ENCODE measurements at regions not wholly inside any gene's neighbourhood (a gene's known extent, or its start where the extent isn't known, plus 50 kb on each side); places are given as distances from the start of the nearest gene placed in this dataset.
A peak's percentile ranks its signal among the peaks of the same experiment; 100 is the strongest.
"Not testable (repeated sequence)": the region's sequence is repeated elsewhere in the genome, so short reads cannot be mapped to it uniquely, and the experiment has no call there.

DNA sequence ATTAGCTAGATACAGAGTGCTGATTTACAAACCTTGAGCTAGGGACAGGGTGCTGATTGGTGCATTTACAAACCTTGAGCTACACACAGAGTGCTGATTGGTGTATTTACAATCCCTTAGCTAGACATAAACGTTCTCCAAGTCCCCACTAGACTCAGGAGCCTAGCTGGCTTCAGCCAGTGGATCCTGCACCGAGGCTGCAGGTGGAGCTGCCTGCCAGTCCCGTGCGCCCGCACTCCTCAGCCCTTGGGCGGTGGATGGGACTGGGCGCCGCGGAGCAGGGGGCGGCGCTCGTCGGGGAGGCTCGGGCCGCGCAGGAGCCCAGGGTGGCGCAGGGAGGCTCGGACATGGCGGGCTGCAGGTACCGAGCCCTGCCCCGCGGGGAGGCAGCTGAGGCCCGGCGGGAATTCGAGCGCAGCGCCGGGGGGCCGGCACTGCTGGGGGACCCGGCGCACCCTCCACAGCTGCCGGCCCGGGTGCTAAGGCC is 157.7 kb downstream of the BRD1 start:
- not testable (repeated sequence) for H3K36me3 ChIP-seq (replicated peaks in 1 of 2; ENCODE audit: control insufficient read depth in 2 of 2, insufficient read depth in 2 of 2, low read length in 2 of 2); H3K4ac ChIP-seq (ENCODE audit: low read length); H2AFZ ChIP-seq (ENCODE audit: low read length); H3K14ac ChIP-seq (ENCODE audit: low read length); H3K79me1 ChIP-seq (ENCODE audit: low read depth, low read length); H3K4me1 ChIP-seq (ENCODE audit: control insufficient read depth in 2 of 2, insufficient read depth in 1 of 2, low read depth in 1 of 2, low read length in 2 of 2); H2BK15ac ChIP-seq (ENCODE audit: low read length); H2BK5ac ChIP-seq (ENCODE audit: low read length); DNase-seq (ENCODE audit: low spot score); H3K23ac ChIP-seq (ENCODE audit: low read depth, low read length, poor library complexity); H2BK12ac ChIP-seq (ENCODE audit: low read length); H3K18ac ChIP-seq (ENCODE audit: low read length); H3K27ac ChIP-seq (replicated peaks; ENCODE audit: low read length); H4K8ac ChIP-seq (ENCODE audit: low read depth, low read length); H4K91ac ChIP-seq (ENCODE audit: low read depth, low read length, poor library complexity); H2BK120ac ChIP-seq (ENCODE audit: low read depth, low read length); H2AK5ac ChIP-seq (ENCODE audit: low read depth, low read length)
- Histone ChIP-seq H3K27me3 (ENCODE audit: control insufficient read depth in 3 of 3, insufficient read depth in 3 of 3, low read depth in 1 of 3, low read length in 3 of 3) (peaks cover 7 to 49% (median 36%) of the 10 kb centered on the region in 3 experiments), H3K4me3 (ENCODE audit: low read length in 2 of 2) (peak overlapping the region in 1 of 2 donors; percentile 77), H3K9me3 (replicated peaks in 1 of 2; ENCODE audit: control insufficient read depth in 2 of 2, insufficient read depth in 1 of 2, low read depth in 1 of 2, low read length in 2 of 2) (peaks cover 0 to 12% of the 10 kb centered on the region in 2 donors), H3K9ac (ENCODE audit: low read depth, low read length, poor library complexity) (peak overlapping the region; percentile 86), H3K4me2 (ENCODE audit: insufficient read depth, low read length, poor library complexity, severe bottlenecking) (peak overlapping the region; percentile 86)
- no CpG with 5 or more reads among the region's 33 CpGs for WGBS, 2 donors (ENCODE audit: extremely low coverage in 2 of 2, insufficient read length in 2 of 2, insufficient replicate concordance in 1 of 2)

DNA sequence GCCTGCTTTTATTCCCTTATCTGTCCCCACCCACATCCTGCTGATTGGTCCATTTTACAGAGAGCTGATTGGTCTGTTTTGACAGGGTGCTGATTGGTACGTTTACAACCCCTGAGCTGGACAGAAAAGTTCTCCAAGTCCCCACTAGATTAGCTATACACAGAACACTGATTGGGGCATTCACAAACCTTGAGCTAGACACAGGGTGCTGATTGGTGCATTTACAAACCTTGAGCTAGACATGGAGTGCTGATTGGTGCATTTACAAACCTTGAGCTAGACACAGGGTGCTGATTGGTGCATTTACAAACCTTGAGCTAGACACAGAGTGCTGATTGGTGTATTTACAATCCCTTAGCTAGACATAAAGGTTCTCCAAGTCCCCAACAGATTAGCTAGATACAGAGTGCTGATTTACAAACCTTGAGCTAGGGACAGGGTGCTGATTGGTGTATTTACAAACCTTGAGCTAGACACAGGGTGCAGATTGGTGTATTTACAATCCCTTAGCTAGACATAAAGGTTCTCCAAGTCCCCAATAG is 158.2 kb downstream of the BRD1 start:
- H3K4me1 ChIP-seq (ENCODE audit: control insufficient read depth in 2 of 2, insufficient read depth in 1 of 2, low read depth in 1 of 2, low read length in 2 of 2), result peaks cover 0 to 12% of the 10 kb centered on the region in 2 donors
- not testable (repeated sequence) for H2AFZ ChIP-seq (ENCODE audit: low read length); H3K4me2 ChIP-seq (ENCODE audit: insufficient read depth, low read length, poor library complexity, severe bottlenecking); DNase-seq (ENCODE audit: low spot score); H2BK120ac ChIP-seq (ENCODE audit: low read depth, low read length); H3K18ac ChIP-seq (ENCODE audit: low read length); H3K14ac ChIP-seq (ENCODE audit: low read length); H2BK12ac ChIP-seq (ENCODE audit: low read length); H3K4me3 ChIP-seq (ENCODE audit: low read length in 2 of 2); H3K23ac ChIP-seq (ENCODE audit: low read depth, low read length, poor library complexity); H3K4ac ChIP-seq (ENCODE audit: low read length); H2AK5ac ChIP-seq (ENCODE audit: low read depth, low read length); H3K9ac ChIP-seq (ENCODE audit: low read depth, low read length, poor library complexity); H2BK5ac ChIP-seq (ENCODE audit: low read length); H4K8ac ChIP-seq (ENCODE audit: low read depth, low read length); H3K36me3 ChIP-seq (replicated peaks in 1 of 2; ENCODE audit: control insufficient read depth in 2 of 2, insufficient read depth in 2 of 2, low read length in 2 of 2); H3K79me1 ChIP-seq (ENCODE audit: low read depth, low read length); H4K91ac ChIP-seq (ENCODE audit: low read depth, low read length, poor library complexity); H2BK15ac ChIP-seq (ENCODE audit: low read length); H3K27ac ChIP-seq (replicated peaks; ENCODE audit: low read length)
- peaks cover 7 to 49% (median 36%) of the 10 kb centered on the region in 3 experiments for H3K27me3 ChIP-seq (ENCODE audit: control insufficient read depth in 3 of 3, insufficient read depth in 3 of 3, low read depth in 1 of 3, low read length in 3 of 3)
- peaks cover 0 to 12% of the 10 kb centered on the region in 2 donors for H3K9me3 ChIP-seq (replicated peaks in 1 of 2; ENCODE audit: control insufficient read depth in 2 of 2, insufficient read depth in 1 of 2, low read depth in 1 of 2, low read length in 2 of 2)
- no CpG with 5 or more reads among the region's 1 CpG for WGBS, 2 donors (ENCODE audit: extremely low coverage in 2 of 2, insufficient read length in 2 of 2, insufficient replicate concordance in 1 of 2)

DNA sequence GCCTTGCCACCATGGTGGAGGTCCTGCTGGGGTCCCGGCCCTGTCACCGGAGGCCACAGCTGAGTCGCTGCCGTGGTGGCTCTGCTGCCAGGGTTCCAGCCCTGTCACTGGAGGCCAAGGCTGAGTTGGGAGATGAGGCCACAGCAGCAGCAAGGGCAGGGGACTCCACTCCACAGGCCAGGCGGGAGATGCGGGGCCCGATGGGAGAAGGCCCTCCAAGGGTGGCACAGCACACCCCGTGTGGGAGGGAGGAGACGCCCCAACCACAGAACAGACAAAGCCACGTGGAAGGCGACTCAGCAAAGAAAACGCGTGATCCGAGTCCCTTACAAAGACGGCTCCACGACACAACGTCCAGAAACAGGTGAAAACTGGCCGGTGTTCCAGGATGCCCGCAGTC is 159.3 kb downstream of the BRD1 start:
- Histone ChIP-seq H2BK12ac (ENCODE audit: low read length) (no peak overlapping the region), H3K27me3 (ENCODE audit: control insufficient read depth in 3 of 3, insufficient read depth in 3 of 3, low read depth in 1 of 3, low read length in 3 of 3) (peaks cover 7 to 49% (median 36%) of the 10 kb centered on the region in 3 experiments), H3K4me3 (ENCODE audit: low read length in 2 of 2) (no peak overlapping the region)

DNA sequence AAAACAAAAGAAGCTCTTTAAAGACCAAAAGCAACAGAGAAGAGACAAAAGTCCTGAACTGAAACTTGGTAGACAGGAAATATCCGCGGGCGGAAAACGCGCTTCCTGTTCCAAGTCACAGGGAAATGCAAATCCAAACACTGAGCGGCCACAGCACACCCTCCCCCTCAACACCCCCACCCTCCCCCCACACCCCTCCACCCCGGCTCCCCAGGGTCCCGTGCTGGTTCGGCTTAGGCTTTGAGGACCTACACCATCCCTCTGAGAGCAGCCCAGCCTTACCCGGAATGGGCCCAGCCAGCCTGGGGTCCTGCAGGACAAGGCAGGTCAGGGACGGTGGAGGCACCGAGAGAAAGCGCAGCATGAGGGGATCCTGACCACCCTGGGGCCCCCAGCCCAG is 160.4 kb downstream of the BRD1 start:
- Histone ChIP-seq H3K36me3 (replicated peaks in 1 of 2; ENCODE audit: control insufficient read depth in 2 of 2, insufficient read depth in 2 of 2, low read length in 2 of 2) (no peaks in the 10 kb centered on the region), H3K14ac (ENCODE audit: low read length) (no peak overlapping the region), H3K79me1 (ENCODE audit: low read depth, low read length) (no peaks in the 10 kb centered on the region), H3K23ac (ENCODE audit: low read depth, low read length, poor library complexity) (no peak overlapping the region), H3K27me3 (ENCODE audit: control insufficient read depth in 3 of 3, insufficient read depth in 3 of 3, low read depth in 1 of 3, low read length in 3 of 3) (peaks cover 4 to 44% (median 31%) of the 10 kb centered on the region in 3 experiments), H3K18ac (ENCODE audit: low read length) (no peak overlapping the region), H2BK12ac (ENCODE audit: low read length) (no peak overlapping the region), H3K9me3 (replicated peaks in 1 of 2; ENCODE audit: control insufficient read depth in 2 of 2, insufficient read depth in 1 of 2, low read depth in 1 of 2, low read length in 2 of 2) (peaks cover 0 to 12% of the 10 kb centered on the region in 2 donors), H2AK5ac (ENCODE audit: low read depth, low read length) (no peak overlapping the region), H2BK120ac (ENCODE audit: low read depth, low read length) (no peak overlapping the region), H3K4me3 (ENCODE audit: low read length in 2 of 2) (no peak overlapping the region), H3K4me2 (ENCODE audit: insufficient read depth, low read length, poor library complexity, severe bottlenecking) (no peak overlapping the region), H2AFZ (ENCODE audit: low read length) (no peak overlapping the region), H3K4ac (ENCODE audit: low read length) (no peak overlapping the region), H3K4me1 (ENCODE audit: control insufficient read depth in 2 of 2, insufficient read depth in 1 of 2, low read depth in 1 of 2, low read length in 2 of 2) (peaks cover 0 to 12% of the 10 kb centered on the region in 2 donors), H2BK5ac (ENCODE audit: low read length) (no peak overlapping the region), H4K8ac (ENCODE audit: low read depth, low read length) (no peak overlapping the region), H3K9ac (ENCODE audit: low read depth, low read length, poor library complexity) (no peak overlapping the region), H4K91ac (ENCODE audit: low read depth, low read length, poor library complexity) (no peak overlapping the region), H3K27ac (replicated peaks; ENCODE audit: low read length) (no peak overlapping the region), H2BK15ac (ENCODE audit: low read length) (no peak overlapping the region)
- WGBS, 2 donors (ENCODE audit: extremely low coverage in 2 of 2, insufficient read length in 2 of 2, insufficient replicate concordance in 1 of 2), result no CpG with 5 or more reads among the region's 13 CpGs
- DNase-seq (ENCODE audit: low spot score), result no peak

More for the DNA sequence above, 159.3 kb downstream of the BRD1 start:
- Histone ChIP-seq H2AK5ac (ENCODE audit: low read depth, low read length) (peak overlapping the region; percentile 16), H4K91ac (ENCODE audit: low read depth, low read length, poor library complexity) (no peak overlapping the region), H3K9me3 (replicated peaks in 1 of 2; ENCODE audit: control insufficient read depth in 2 of 2, insufficient read depth in 1 of 2, low read depth in 1 of 2, low read length in 2 of 2) (peaks cover 0 to 12% of the 10 kb centered on the region in 2 donors), H3K27ac (replicated peaks; ENCODE audit: low read length) (no peak overlapping the region), H3K4me1 (ENCODE audit: control insufficient read depth in 2 of 2, insufficient read depth in 1 of 2, low read depth in 1 of 2, low read length in 2 of 2) (peaks cover 0 to 12% of the 10 kb centered on the region in 2 donors), H2BK5ac (ENCODE audit: low read length) (no peak overlapping the region), H4K8ac (ENCODE audit: low read depth, low read length) (no peak overlapping the region), H3K23ac (ENCODE audit: low read depth, low read length, poor library complexity) (peak overlapping the region; percentile 94), H3K18ac (ENCODE audit: low read length) (peak overlapping the region; percentile 70), H3K4me2 (ENCODE audit: insufficient read depth, low read length, poor library complexity, severe bottlenecking) (no peak overlapping the region), H2BK15ac (ENCODE audit: low read length) (no peak overlapping the region), H2BK120ac (ENCODE audit: low read depth, low read length) (no peak overlapping the region), H3K14ac (ENCODE audit: low read length) (no peak overlapping the region), H3K4ac (ENCODE audit: low read length) (no peak overlapping the region), H2AFZ (ENCODE audit: low read length) (no peak overlapping the region), H3K79me1 (ENCODE audit: low read depth, low read length) (no peaks in the 10 kb centered on the region), H3K9ac (ENCODE audit: low read depth, low read length, poor library complexity) (peak overlapping the region; percentile 17), H3K36me3 (replicated peaks in 1 of 2; ENCODE audit: control insufficient read depth in 2 of 2, insufficient read depth in 2 of 2, low read length in 2 of 2) (no peaks in the 10 kb centered on the region)
- DNase-seq (ENCODE audit: low spot score), result no peak
- WGBS, 2 donors (ENCODE audit: extremely low coverage in 2 of 2, insufficient read length in 2 of 2, insufficient replicate concordance in 1 of 2), result no CpG with 5 or more reads among the region's 19 CpGs
